ENCODE measurements at regions not wholly inside any gene's neighbourhood (a gene's known extent, or its start where the extent isn't known, plus 50 kb on each side); places are given as distances from the start of the nearest gene placed in this dataset.

GRCh38 chr2:133886735-133887675, 318.7 kb upstream of the NCKAP5 start:
- H3K36me3 Mint-ChIP-seq (ENCODE audit: insufficient read depth, unreplicated experiment), result no peaks in the 10 kb centered on the region
- peaks cover 12% of the 10 kb centered on the region for H3K27me3 Mint-ChIP-seq (ENCODE audit: unreplicated experiment)
- CTCF ChIA-PET, result interaction anchor here (0.6 to 4.0 kb wide), 15 partner anchors 10 to 574 kb away, joined by 3 to 28 read pairs (median 3); no protein-coding TSS in a partner anchor
- H3K27ac Mint-ChIP-seq (ENCODE audit: unreplicated experiment), result no peak overlapping the region
- H3K4me1 Mint-ChIP-seq (ENCODE audit: low read depth, unreplicated experiment), result peaks cover 29% of the 10 kb centered on the region
- TF ChIP-seq CTCF (IDR thresholded peaks at IDR 0.05; ENCODE audit: unreplicated experiment), result peak; percentile 45
- no peaks in the 10 kb centered on the region for H3K9me3 Mint-ChIP-seq (ENCODE audit: low read depth, unreplicated experiment)
- DNase-seq, result peak; percentile 80
- no peak overlapping the region for H3K4me3 Mint-ChIP-seq (ENCODE audit: low read depth, unreplicated experiment)
- intact Hi-C loops (cut with micrococcal nuclease; ENCODE audit: unreplicated experiment), result loop anchor here (1.0 to 10.0 kb wide), 7 partner anchors 200 to 1008 kb away; no protein-coding TSS in a partner anchor
- BruUV-seq (replicated peaks), result no TSS peak

- H3K4me1 Mint-ChIP-seq (ENCODE audit: low read depth, unreplicated experiment), result peaks cover 29% of the 10 kb centered on the region
- peaks cover 5% of the 10 kb centered on the region for H3K27me3 Mint-ChIP-seq (ENCODE audit: unreplicated experiment)
- no peak overlapping the region for H3K4me3 Mint-ChIP-seq (ENCODE audit: low read depth, unreplicated experiment)
- BruUV-seq (replicated peaks), result no TSS peak
- no peak for DNase-seq
- CTCF ChIA-PET, result interaction anchor here (0.6 to 4.0 kb wide), 3 partner anchors 358 to 529 kb away, joined by 3 to 28 read pairs (median 13); no protein-coding TSS in a partner anchor
- no peaks in the 10 kb centered on the region for H3K36me3 Mint-ChIP-seq (ENCODE audit: insufficient read depth, unreplicated experiment)
- no peak for TF ChIP-seq CTCF (IDR thresholded peaks at IDR 0.05; ENCODE audit: unreplicated experiment)
- intact Hi-C loops (cut with micrococcal nuclease; ENCODE audit: unreplicated experiment), result loop anchor here (2.0 to 10.0 kb wide), 5 partner anchors 200 to 1007 kb away; no protein-coding TSS in a partner anchor
- H3K27ac Mint-ChIP-seq (ENCODE audit: unreplicated experiment), result no peak overlapping the region
- H3K9me3 Mint-ChIP-seq (ENCODE audit: low read depth, unreplicated experiment), result no peaks in the 10 kb centered on the region
These were observed 319.4 kb upstream of the NCKAP5 start for GRCh38 chr2:133887676-133888040.

GRCh38 chr2:133888107-133888506, 319.8 kb upstream of the NCKAP5 start:
- no TSS peak for BruUV-seq (replicated peaks)
- Mint-ChIP-seq H3K4me1 (ENCODE audit: low read depth, unreplicated experiment) (peaks cover 29% of the 10 kb centered on the region), H3K27me3 (ENCODE audit: unreplicated experiment) (peaks cover 4% of the 10 kb centered on the region), H3K4me3 (ENCODE audit: low read depth, unreplicated experiment) (no peak overlapping the region), H3K9me3 (ENCODE audit: low read depth, unreplicated experiment) (no peaks in the 10 kb centered on the region), H3K27ac (ENCODE audit: unreplicated experiment) (no peak overlapping the region), H3K36me3 (ENCODE audit: insufficient read depth, unreplicated experiment) (no peaks in the 10 kb centered on the region)
- intact Hi-C loops (cut with micrococcal nuclease; ENCODE audit: unreplicated experiment), result loop anchor here (5.0 to 10.0 kb wide), 4 partner anchors 199 to 1007 kb away; no protein-coding TSS in a partner anchor
- no peak for DNase-seq
- CTCF ChIA-PET, result interaction anchor here (0.6 to 4.0 kb wide), 3 partner anchors 357 to 528 kb away, joined by 3 to 28 read pairs (median 13); no protein-coding TSS in a partner anchor
- TF ChIP-seq CTCF (IDR thresholded peaks at IDR 0.05; ENCODE audit: unreplicated experiment), result no peak

GRCh38 chr2:133888621-133889219, 320.5 kb upstream of the NCKAP5 start:
- CTCF ChIA-PET, result no interaction called here
- peaks cover 9% of the 10 kb centered on the region for H3K27me3 Mint-ChIP-seq (ENCODE audit: unreplicated experiment)
- intact Hi-C loops (cut with micrococcal nuclease; ENCODE audit: unreplicated experiment), result loop anchor here (5.0 to 10.0 kb wide), 4 partner anchors 199 to 1006 kb away; no protein-coding TSS in a partner anchor

More at GRCh38 chr2:133888621-133889219, 320.5 kb upstream of the NCKAP5 start:
- no peaks in the 10 kb centered on the region for H3K36me3 Mint-ChIP-seq (ENCODE audit: insufficient read depth, unreplicated experiment)
- H3K4me3 Mint-ChIP-seq (ENCODE audit: low read depth, unreplicated experiment), result no peak overlapping the region
- no peak overlapping the region for H3K27ac Mint-ChIP-seq (ENCODE audit: unreplicated experiment)
- H3K9me3 Mint-ChIP-seq (ENCODE audit: low read depth, unreplicated experiment), result no peaks in the 10 kb centered on the region
- peaks cover 29% of the 10 kb centered on the region for H3K4me1 Mint-ChIP-seq (ENCODE audit: low read depth, unreplicated experiment)
- no peak for TF ChIP-seq CTCF (IDR thresholded peaks at IDR 0.05; ENCODE audit: unreplicated experiment)
- no peak for DNase-seq
- BruUV-seq (replicated peaks), result no TSS peak

All from Calu3 (cell line).